GM19324 (cell line): ENCODE measurements at regions not wholly inside any gene's neighbourhood (a gene's known extent, or its start where the extent isn't known, plus 50 kb on each side); places are given as distances from the start of the nearest gene placed in this dataset.
"Not testable (repeated sequence)": the region's sequence is repeated elsewhere in the genome, so short reads cannot be mapped to it uniquely, and the experiment has no call there.

Source experiments
- ATAC-seq: cut with Tn5 transposase; IDR thresholded peaks from one replicate; pipeline ENCODE4 v1.9.1; 2021; ENCODE audit warnings: mild to moderate bottlenecking, moderate library complexity; ENCODE audit not compliant: unreplicated experiment, low FRiP score

- ATAC-seq = not testable (repeated sequence)
Measured at GRCh38 chr2:192893976-192894375, 699.2 kb upstream of the TMEFF2 start.

GRCh38 chr2:192888109-192888508 is 693.4 kb upstream of the TMEFF2 start:
- ATAC-seq = no peak

- ATAC-seq = no peak
Measured at GRCh38 chr2:192887337-192887736, 692.6 kb upstream of the TMEFF2 start.

- ATAC-seq = no peak
Measured at GRCh38 chr2:192886636-192887035, 691.9 kb upstream of the TMEFF2 start.

- ATAC-seq = no peak
Measured at GRCh38 chr2:192885569-192886160, 690.9 kb upstream of the TMEFF2 start.

- ATAC-seq = no peak
Measured at GRCh38 chr2:192877159-192877558, 682.4 kb upstream of the TMEFF2 start.

- no peak for ATAC-seq
Measured at GRCh38 chr2:192876698-192877097, 682.0 kb upstream of the TMEFF2 start.

GRCh38 chr2:192854706-192855105 is 660.0 kb upstream of the TMEFF2 start:
- no peak for ATAC-seq

GRCh38 chr2:192854031-192854430 is 659.3 kb upstream of the TMEFF2 start:
- no peak for ATAC-seq

- ATAC-seq = no peak
Measured at GRCh38 chr2:192828947-192829346, 634.2 kb upstream of the TMEFF2 start.

- ATAC-seq = no peak
Measured at GRCh38 chr2:192828175-192828574, 633.4 kb upstream of the TMEFF2 start.

- ATAC-seq = no peak
Measured at GRCh38 chr2:192827735-192828134, 633.0 kb upstream of the TMEFF2 start.

- ATAC-seq = no peak
Measured at GRCh38 chr2:192814376-192814775, 619.6 kb upstream of the TMEFF2 start.

GRCh38 chr2:192813341-192813740 is 618.6 kb upstream of the TMEFF2 start:
- ATAC-seq = no peak

GRCh38 chr2:192809173-192809572 is 614.4 kb upstream of the TMEFF2 start:
- ATAC-seq = no peak

- no peak for ATAC-seq
Measured at GRCh38 chr2:192783643-192784042, 588.9 kb upstream of the TMEFF2 start.

GRCh38 chr2:192775459-192776262 is 580.9 kb upstream of the TMEFF2 start:
- ATAC-seq = no peak

GRCh38 chr2:192775011-192775410 is 580.3 kb upstream of the TMEFF2 start:
- no peak for ATAC-seq

GRCh38 chr2:192773044-192773443 is 578.3 kb upstream of the TMEFF2 start:
- ATAC-seq = no peak

GRCh38 chr2:192749611-192750200 is 555.0 kb upstream of the TMEFF2 start:
- ATAC-seq = no peak

GRCh38 chr2:192741889-192742288 is 547.2 kb upstream of the TMEFF2 start:
- ATAC-seq = no peak

GRCh38 chr2:192735447-192735846 is 540.7 kb upstream of the TMEFF2 start:
- ATAC-seq = no peak
